ENCODE measurements at regions not wholly inside any gene's neighbourhood (a gene's known extent, or its start where the extent isn't known, plus 50 kb on each side); places are given as distances from the start of the nearest gene placed in this dataset.

DNA sequence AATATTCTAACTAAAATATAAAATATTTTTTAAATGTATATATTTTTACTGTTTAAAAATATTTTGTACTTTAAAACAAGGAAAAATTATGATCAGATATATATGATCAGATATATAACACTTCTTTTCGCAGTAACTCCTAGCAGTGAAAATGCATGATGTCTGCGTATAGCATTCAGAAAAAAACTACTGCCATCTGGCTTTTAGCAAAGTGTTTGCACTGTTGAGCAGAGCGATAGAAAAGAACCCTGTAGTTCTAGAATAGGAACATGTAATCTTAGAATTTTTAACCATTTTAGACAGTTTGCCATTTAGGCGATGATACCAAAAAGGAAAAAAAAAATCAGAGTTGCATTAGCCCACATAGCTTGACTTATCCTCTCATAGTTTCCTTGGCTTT, 370.4 kb upstream of the ANO3 start:
- TF ChIP-seq, protein P1, sequence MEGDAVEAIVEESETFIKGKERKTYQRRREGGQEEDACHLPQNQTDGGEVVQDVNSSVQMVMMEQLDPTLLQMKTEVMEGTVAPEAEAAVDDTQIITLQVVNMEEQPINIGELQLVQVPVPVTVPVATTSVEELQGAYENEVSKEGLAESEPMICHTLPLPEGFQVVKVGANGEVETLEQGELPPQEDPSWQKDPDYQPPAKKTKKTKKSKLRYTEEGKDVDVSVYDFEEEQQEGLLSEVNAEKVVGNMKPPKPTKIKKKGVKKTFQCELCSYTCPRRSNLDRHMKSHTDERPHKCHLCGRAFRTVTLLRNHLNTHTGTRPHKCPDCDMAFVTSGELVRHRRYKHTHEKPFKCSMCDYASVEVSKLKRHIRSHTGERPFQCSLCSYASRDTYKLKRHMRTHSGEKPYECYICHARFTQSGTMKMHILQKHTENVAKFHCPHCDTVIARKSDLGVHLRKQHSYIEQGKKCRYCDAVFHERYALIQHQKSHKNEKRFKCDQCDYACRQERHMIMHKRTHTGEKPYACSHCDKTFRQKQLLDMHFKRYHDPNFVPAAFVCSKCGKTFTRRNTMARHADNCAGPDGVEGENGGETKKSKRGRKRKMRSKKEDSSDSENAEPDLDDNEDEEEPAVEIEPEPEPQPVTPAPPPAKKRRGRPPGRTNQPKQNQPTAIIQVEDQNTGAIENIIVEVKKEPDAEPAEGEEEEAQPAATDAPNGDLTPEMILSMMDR (IDR thresholded peaks at IDR 0.05), result no peak
- TF ChIP-seq POLR2A (IDR thresholded peaks at IDR 0.05), result no peak

Data from vagina (tissue), 2 donors.